ENCODE measurements at regions not wholly inside any gene's neighbourhood (a gene's known extent, or its start where the extent isn't known, plus 50 kb on each side); places are given as distances from the start of the nearest gene placed in this dataset.
"Not testable (repeated sequence)": the region's sequence is repeated elsewhere in the genome, so short reads cannot be mapped to it uniquely, and the experiment has no call there.

DNA sequence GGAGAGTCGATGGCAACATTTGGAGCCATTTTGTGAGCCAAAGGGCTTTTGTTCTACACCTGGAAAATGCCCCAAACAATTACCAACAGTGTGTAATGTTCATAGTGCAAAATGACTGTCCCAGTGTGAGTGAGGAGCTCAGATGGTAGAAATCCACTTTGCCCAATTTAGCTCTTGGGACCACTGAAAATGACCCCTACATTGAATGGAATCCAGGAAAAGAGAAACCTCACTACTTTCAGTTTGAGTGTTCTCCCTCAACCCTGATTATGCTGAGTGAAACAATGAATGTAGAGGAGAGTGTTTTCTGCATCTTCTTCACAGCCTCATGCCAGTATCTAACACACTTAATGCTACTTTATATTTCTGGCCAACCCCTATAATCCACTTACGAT lies 84.9 kb upstream of the NRN1 start:
- DNase-seq, result no peak

DNA sequence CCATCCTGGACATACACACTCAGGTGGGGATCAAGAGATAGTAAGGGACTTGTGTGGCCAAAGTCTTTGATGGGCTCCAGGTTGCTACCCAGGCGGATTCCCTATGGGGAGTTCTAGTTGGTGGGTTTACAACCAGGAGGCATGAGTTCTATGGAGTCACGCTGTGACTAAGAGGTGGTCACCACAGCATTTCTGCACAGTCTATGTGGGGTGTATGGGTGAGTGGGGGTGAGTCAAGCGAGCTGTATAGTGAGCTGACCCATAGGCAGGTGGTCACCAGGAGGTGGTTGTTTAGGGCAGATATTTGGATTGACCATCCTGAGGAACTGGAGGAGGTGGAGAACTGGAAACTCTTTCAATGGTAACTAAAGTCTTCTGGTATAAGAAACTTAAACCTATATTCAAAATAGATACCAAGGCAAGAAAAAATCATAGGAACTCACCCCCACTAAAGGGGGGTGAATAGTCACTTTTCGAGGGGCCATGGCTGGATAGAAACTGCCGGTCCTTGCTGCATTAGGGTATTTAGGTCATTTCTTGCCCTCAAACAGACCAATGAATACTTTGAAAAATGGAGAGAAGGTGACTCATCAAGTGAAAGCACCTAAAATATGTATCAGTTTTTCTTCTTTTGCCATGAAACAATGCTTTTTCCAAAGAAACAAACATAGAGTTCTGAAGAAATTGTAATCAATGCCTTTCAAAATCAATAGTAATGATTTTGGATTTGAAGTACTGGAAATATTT lies 84.3 kb upstream of the NRN1 start:
- no peak for DNase-seq

DNA sequence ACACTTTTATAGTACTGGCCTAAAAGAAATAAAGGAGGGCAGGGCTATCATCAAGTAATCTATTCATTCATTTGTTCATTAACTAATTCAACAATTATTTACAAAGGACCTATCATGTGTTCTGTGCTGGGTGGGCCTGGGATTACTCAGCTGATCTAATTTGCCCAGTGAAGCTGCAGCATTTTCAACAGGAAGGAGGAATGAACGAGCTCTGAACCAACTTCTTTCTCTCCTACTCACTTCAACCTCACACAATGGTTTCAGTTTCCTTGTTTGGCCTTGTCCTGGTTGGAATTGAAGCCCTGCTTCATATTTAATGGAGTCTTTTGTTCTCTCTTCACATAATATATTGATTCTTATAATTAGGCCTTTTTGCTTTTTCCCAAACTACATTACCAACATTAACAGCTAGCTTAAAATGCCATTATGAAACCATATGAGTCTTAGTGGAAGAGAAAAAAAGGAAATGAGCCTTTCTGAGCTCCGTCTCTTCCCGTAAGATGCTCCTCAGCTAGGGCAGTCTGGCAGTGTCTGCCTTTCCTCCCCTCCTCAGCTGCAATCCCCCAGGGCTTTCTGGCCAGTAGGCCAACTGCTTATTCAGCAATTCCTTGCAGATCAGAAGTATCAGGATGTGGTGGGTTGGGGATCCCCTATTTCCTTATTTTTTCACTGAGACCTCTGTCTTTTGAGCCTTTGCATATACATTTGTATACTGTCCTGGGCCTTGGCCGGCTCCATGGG lies 79.4 kb upstream of the NRN1 start:
- DNase-seq, result no peak

DNA sequence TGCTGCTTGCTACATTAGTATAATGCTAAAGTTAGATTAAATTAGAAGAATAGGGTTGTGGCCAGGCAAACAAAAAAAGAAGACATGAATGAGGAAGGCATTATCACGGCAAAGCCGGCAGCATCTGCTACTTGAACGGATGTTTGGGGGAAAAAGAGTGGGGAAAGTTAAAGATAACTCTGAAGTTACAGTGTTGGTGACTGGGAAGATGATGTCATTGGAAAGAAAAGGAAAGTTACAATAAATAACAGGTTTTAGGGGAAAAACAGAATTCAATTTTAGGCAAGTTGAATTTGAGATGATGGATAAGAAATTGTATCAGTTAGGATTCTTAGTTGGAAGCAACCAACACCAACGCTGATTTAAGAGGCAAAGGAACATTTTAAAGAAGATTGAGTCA lies 74.2 kb upstream of the NRN1 start:
- DNase-seq, result no peak

DNA sequence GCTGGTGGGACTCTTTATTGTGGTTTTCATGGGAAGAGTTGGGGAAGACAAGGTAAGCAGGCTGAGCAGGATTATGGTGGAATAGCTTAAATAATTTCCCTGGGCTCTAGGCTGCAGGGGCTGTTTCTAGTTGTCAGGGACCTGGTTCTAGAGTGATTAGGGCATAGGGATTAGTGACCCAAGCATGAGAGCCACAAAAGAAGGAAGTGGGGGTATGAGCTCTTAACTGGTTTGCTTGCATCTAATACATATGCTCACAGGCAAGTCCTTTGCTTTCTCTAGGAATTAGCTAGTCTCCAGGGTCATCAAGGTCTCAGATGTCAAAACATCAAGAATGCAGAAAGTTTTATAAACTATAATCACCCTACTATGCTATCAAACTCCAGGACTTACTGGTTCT lies 67.5 kb upstream of the NRN1 start:
- no peak for DNase-seq

DNA sequence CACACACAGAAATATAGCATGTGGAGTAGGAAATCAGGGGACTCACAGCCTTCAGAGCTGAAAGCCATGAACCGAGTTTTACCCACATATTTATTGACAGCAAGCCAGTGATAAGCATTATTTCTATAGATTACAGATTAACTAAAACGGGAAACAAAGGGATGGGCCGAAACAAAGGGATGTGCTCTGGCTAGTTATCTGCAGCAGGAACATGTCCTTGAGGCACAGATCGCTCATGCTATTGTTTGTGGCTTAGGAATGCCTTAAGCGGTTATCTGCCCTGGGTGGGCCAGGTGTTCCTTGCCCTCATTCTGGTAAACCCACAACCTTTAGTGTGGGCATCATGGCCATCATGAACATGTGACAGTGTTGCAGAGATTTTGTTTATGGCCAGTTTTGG lies 61.4 kb upstream of the NRN1 start:
- DNase-seq, result not testable (repeated sequence)

DNA sequence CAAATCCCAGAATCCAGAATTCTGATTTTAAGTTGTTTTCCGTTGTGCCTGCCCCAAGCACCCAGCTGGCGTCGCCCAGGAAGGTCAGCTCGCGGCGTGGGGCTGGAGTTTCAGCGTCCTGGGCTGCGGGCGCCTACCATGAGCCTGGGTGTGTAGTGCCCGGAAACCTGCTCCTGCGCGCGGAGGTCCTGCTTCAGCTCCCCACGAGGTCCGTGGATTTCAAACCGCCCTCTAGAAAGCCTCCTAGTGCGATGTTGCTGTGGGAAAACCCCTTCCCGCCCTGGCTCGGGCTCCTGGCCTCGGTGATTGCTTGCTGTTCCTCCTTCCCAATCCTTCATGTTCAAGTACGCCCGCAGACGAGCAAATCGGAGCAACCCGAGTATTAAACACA lies 51.3 kb upstream of the NRN1 start:
- no peak for DNase-seq

DNA sequence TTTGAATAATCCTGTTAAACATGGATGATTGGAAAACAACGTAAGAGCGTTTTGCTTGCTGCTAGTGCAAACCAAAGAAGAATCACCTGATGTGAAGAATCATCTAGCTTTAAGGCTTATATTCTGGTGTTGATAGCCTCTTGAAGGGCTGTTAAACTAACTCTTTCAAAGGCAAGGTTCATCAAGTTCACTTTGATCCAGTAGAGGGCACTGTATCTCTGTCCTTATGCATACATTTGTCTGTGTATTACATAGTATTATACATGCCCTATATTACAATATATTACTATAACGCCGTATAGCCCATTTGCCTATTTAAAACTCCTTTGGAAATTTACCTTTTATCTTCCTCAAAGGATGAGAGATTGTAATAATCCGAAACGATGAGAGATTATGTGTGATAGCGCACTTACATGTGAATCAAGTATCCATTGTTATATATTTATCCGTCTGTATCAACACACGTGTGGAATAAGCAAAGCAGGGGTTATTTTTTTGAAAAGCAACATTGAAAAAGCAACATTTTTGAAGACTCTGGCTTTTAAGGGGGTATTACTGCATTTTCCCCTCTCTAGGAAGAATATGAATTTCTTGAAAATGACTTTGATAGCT lies 50.8 kb upstream of the NRN1 start:
- DNase-seq, result peak; percentile 54

Data from skin of body (tissue), 1 donor.